Putamen (tissue), 1 donor: ENCODE measurements at regions not wholly inside any gene's neighbourhood (a gene's known extent, or its start where the extent isn't known, plus 50 kb on each side); places are given as distances from the start of the nearest gene placed in this dataset.
"Not testable (repeated sequence)": the region's sequence is repeated elsewhere in the genome, so short reads cannot be mapped to it uniquely, and the experiment has no call there.

Source experiments
- DNase-seq: peaks from one replicate; pipeline ENCODE4 v3.0.0-alpha.2; 2016; ENCODE audit warnings: low spot score

GRCh38 chr1:189212606-189213005 is 1265.1 kb downstream of the BRINP3 start:
- DNase-seq: no peak

GRCh38 chr1:189216886-189217285 is 1260.8 kb downstream of the BRINP3 start:
- DNase-seq: no peak

GRCh38 chr1:189217646-189218045 is 1260.0 kb downstream of the BRINP3 start:
- DNase-seq: no peak

- DNase-seq: no peak
These were observed 1256.9 kb downstream of the BRINP3 start for GRCh38 chr1:189220750-189221149.

- DNase-seq: not testable (repeated sequence)
These were observed 1251.9 kb downstream of the BRINP3 start for GRCh38 chr1:189225794-189226145.

GRCh38 chr1:189226779-189227178 is 1250.9 kb downstream of the BRINP3 start:
- DNase-seq: no peak

- DNase-seq: no peak
These were observed 1240.7 kb downstream of the BRINP3 start for GRCh38 chr1:189237008-189237407.

GRCh38 chr1:189253601-189254350 is 1223.9 kb downstream of the BRINP3 start:
- DNase-seq: no peak

- not testable (repeated sequence) for DNase-seq
These were observed 1216.5 kb downstream of the BRINP3 start for GRCh38 chr1:189261128-189261527.

- DNase-seq: no peak
These were observed 1208.7 kb downstream of the BRINP3 start for GRCh38 chr1:189269011-189269410.

- no peak for DNase-seq
These were observed 1203.4 kb downstream of the BRINP3 start for GRCh38 chr1:189274267-189274666.

- no peak for DNase-seq
These were observed 1201.9 kb downstream of the BRINP3 start for GRCh38 chr1:189275796-189276195.

GRCh38 chr1:189289346-189289745 is 1188.3 kb downstream of the BRINP3 start:
- DNase-seq: no peak

GRCh38 chr1:189301235-189301634 is 1176.4 kb downstream of the BRINP3 start:
- DNase-seq: no peak

- DNase-seq: no peak
These were observed 1172.4 kb downstream of the BRINP3 start for GRCh38 chr1:189305279-189305678.

- DNase-seq: no peak
These were observed 1165.7 kb downstream of the BRINP3 start for GRCh38 chr1:189311915-189312314.

- DNase-seq: no peak
These were observed 1165.2 kb downstream of the BRINP3 start for GRCh38 chr1:189312499-189312898.

- DNase-seq: no peak
These were observed 1164.2 kb downstream of the BRINP3 start for GRCh38 chr1:189313488-189313887.

- no peak for DNase-seq
These were observed 1162.4 kb downstream of the BRINP3 start for GRCh38 chr1:189315035-189315901.

GRCh38 chr1:189323091-189323490 is 1154.6 kb downstream of the BRINP3 start:
- DNase-seq: no peak

GRCh38 chr1:189331071-189331470 is 1146.6 kb downstream of the BRINP3 start:
- not testable (repeated sequence) for DNase-seq

- no peak for DNase-seq
These were observed 1141.3 kb downstream of the BRINP3 start for GRCh38 chr1:189336115-189337100.
